MM.1S (cell line): ENCODE measurements at regions not wholly inside any gene's neighbourhood (a gene's known extent, or its start where the extent isn't known, plus 50 kb on each side); places are given as distances from the start of the nearest gene placed in this dataset.

Experiments
- DNase-seq: peaks from one replicate; pipeline ENCODE4 v3.0.0-alpha.2; 2015
- H2AFZ ChIP-seq: fragments of 300-600 bp; sonication (generic); 2 replicates; pipeline ENCODE4 v1.6.0; 2016; ENCODE audit warnings: antibody characterized with exemption, low read length
- H3F3A ChIP-seq: fragments of 300-600 bp; sonication (generic); 2 replicates; pipeline ENCODE4 v1.6.1; 2016; ENCODE audit warnings: mild to moderate bottlenecking, antibody characterized with exemption, low read length, moderate library complexity, mixed read lengths; ENCODE audit not compliant: insufficient read depth
- H3K27ac ChIP-seq: fragments of 300-600 bp; sonication (generic); 2 replicates; pipeline ENCODE4 v1.5.1; 2016; ENCODE audit warnings: mild to moderate bottlenecking, low read length
- H3K27me3 ChIP-seq: fragments of 300-600 bp; sonication (generic); replicated peaks from 2 replicates; pipeline ENCODE4 v1.6.0; 2016; ENCODE audit warnings: low read length; ENCODE audit not compliant: insufficient read depth
- H3K36me3 ChIP-seq: fragments of 300-600 bp; sonication (generic); replicated peaks from 2 replicates; pipeline ENCODE4 v1.6.1; 2016; ENCODE audit warnings: mild to moderate bottlenecking, low read length, mixed read lengths; ENCODE audit not compliant: insufficient read depth
- H3K4me1 ChIP-seq: fragments of 300-600 bp; sonication (generic); 2 replicates; pipeline ENCODE4 v1.6.1; 2016; ENCODE audit warnings: low read length, mixed read lengths
- H3K4me2 ChIP-seq: fragments of 300-600 bp; sonication (generic); 2 replicates; pipeline ENCODE4 v1.6.0; 2016; ENCODE audit warnings: low read depth, low read length
- H3K4me3 ChIP-seq: fragments of 300-600 bp; sonication (generic); 2 replicates; pipeline ENCODE4 v1.5.1; 2016; ENCODE audit warnings: low read length, mixed read lengths
- H3K79me2 ChIP-seq: fragments of 300-600 bp; sonication (generic); 2 replicates; pipeline ENCODE4 v1.6.1; 2016; ENCODE audit warnings: mixed run types, low read length, mixed read lengths
- H3K9ac ChIP-seq: fragments of 300-600 bp; sonication (generic); 2 replicates; pipeline ENCODE4 v1.6.1; 2016; ENCODE audit warnings: low read length, mixed read lengths
- H3K9me2 ChIP-seq: fragments of 300-600 bp; sonication (generic); replicated peaks from 2 replicates; pipeline ENCODE4 v1.6.1; 2016; ENCODE audit warnings: mild to moderate bottlenecking, low read length, mixed read lengths; ENCODE audit not compliant: insufficient read depth
- H3K9me3 ChIP-seq: fragments of 300-600 bp; sonication (generic); replicated peaks from 2 replicates; pipeline ENCODE4 v1.6.1; 2016; ENCODE audit warnings: mild to moderate bottlenecking, low read length, mixed read lengths; ENCODE audit not compliant: insufficient read depth
- H4K20me1 ChIP-seq: fragments of 300-600 bp; sonication (generic); 2 replicates; pipeline ENCODE4 v1.6.1; 2016; ENCODE audit warnings: mild to moderate bottlenecking, low read length, moderate library complexity, mixed read lengths; ENCODE audit not compliant: insufficient read depth
- CTCF ChIP-seq: fragments of 300-600 bp; sonication (generic); IDR thresholded peaks from 2 replicates; pipeline ENCODE4 v1.5.1; 2016; ENCODE audit warnings: antibody characterized with exemption, low read length, mixed read lengths
- EZH2 ChIP-seq: fragments of 300-600 bp; sonication (generic); optimal IDR thresholded peaks from 2 replicates; pipeline ENCODE3; 2017; ENCODE audit warnings: low read depth, mild to moderate bottlenecking, antibody characterized with exemption, low read length, mixed read lengths
- EZH2phosphoT487 ChIP-seq: fragments of 300-600 bp; sonication (generic); IDR thresholded peaks from 2 replicates; pipeline ENCODE4 v1.6.1; 2018; ENCODE audit warnings: antibody characterized with exemption, low read length

- no peaks in the 10 kb centered on the region for H3K9me3 ChIP-seq
- H3F3A ChIP-seq: no peaks in the 10 kb centered on the region
- no peak overlapping the region for H3K9ac ChIP-seq
- no peak overlapping the region for H3K27ac ChIP-seq
- no peaks in the 10 kb centered on the region for H3K36me3 ChIP-seq
- DNase-seq: no peak
- no peaks in the 10 kb centered on the region for H3K9me2 ChIP-seq
- no peaks in the 10 kb centered on the region for H4K20me1 ChIP-seq
- H3K4me3 ChIP-seq: no peak overlapping the region
- TF ChIP-seq EZH2 (no peak), CTCF (no peak), EZH2phosphoT487 (no peak)
- no peaks in the 10 kb centered on the region for H3K27me3 ChIP-seq
- H3K4me2 ChIP-seq: no peak overlapping the region
- no peaks in the 10 kb centered on the region for H3K79me2 ChIP-seq
- H3K4me1 ChIP-seq: no peaks in the 10 kb centered on the region
- H2AFZ ChIP-seq: no peak overlapping the region
Measured at GRCh38 chr5:44664711-44665100, 144.0 kb upstream of the MRPS30 start.

- Histone ChIP-seq H3K4me3 (no peak overlapping the region), H3K27ac (no peak overlapping the region), H3K79me2 (no peaks in the 10 kb centered on the region), H4K20me1 (no peaks in the 10 kb centered on the region), H3K4me2 (no peak overlapping the region), H3K9me3 (no peaks in the 10 kb centered on the region), H2AFZ (no peak overlapping the region), H3K4me1 (no peaks in the 10 kb centered on the region), H3K9me2 (no peaks in the 10 kb centered on the region), H3F3A (no peaks in the 10 kb centered on the region), H3K9ac (no peak overlapping the region), H3K36me3 (no peaks in the 10 kb centered on the region), H3K27me3 (no peaks in the 10 kb centered on the region)
- no peak for DNase-seq
- TF ChIP-seq CTCF: no peak
- no peak for TF ChIP-seq EZH2
- TF ChIP-seq EZH2phosphoT487: no peak
Measured at GRCh38 chr5:44663991-44664710, 144.6 kb upstream of the MRPS30 start.

- no peaks in the 10 kb centered on the region for H3F3A ChIP-seq
- H3K27ac ChIP-seq: no peak overlapping the region
- H3K9me3 ChIP-seq: no peaks in the 10 kb centered on the region
- H3K4me1 ChIP-seq: no peaks in the 10 kb centered on the region
- H4K20me1 ChIP-seq: no peaks in the 10 kb centered on the region
- no peak overlapping the region for H2AFZ ChIP-seq
- H3K4me2 ChIP-seq: no peak overlapping the region
- DNase-seq: no peak
- H3K4me3 ChIP-seq: no peak overlapping the region
- H3K79me2 ChIP-seq: no peaks in the 10 kb centered on the region
- H3K27me3 ChIP-seq: no peaks in the 10 kb centered on the region
- H3K36me3 ChIP-seq: no peaks in the 10 kb centered on the region
- no peak overlapping the region for H3K9ac ChIP-seq
- no peak for TF ChIP-seq EZH2
- TF ChIP-seq CTCF: no peak
- no peak for TF ChIP-seq EZH2phosphoT487
- no peaks in the 10 kb centered on the region for H3K9me2 ChIP-seq
Measured at GRCh38 chr5:44661851-44662250, 146.9 kb upstream of the MRPS30 start.
